Lower lobe of right lung (tissue), 2 donors: ENCODE measurements at regions not wholly inside any gene's neighbourhood (a gene's known extent, or its start where the extent isn't known, plus 50 kb on each side); places are given as distances from the start of the nearest gene placed in this dataset.

Experiments
- ATAC-seq, 2 donors: fragments of 200-7000 bp; cut with Tn5 transposase; one replicate each; pipeline ENCODE4 v1.9.1; 2020 to 2022; ENCODE audit warnings: mild to moderate bottlenecking in 2 of 2, moderate library complexity in 2 of 2
- DNase-seq: peaks from one replicate; pipeline ENCODE4 v3.0.0-alpha.2; 2020
- H3K27ac ChIP-seq: fragments of 200-600 bp; one replicate; pipeline ENCODE4 v1.8.0; 2022
- H3K27me3 ChIP-seq: fragments of 200-600 bp; one replicate; pipeline ENCODE4 v1.8.0; 2022; ENCODE audit warnings: low read depth
- H3K36me3 ChIP-seq: fragments of 200-600 bp; one replicate; pipeline ENCODE4 v1.8.0; 2022; ENCODE audit warnings: mild to moderate bottlenecking
- H3K4me1 ChIP-seq: fragments of 200-600 bp; one replicate; pipeline ENCODE4 v1.8.0; 2022
- H3K4me3 ChIP-seq: fragments of 200-600 bp; one replicate; pipeline ENCODE4 v1.8.0; 2022; ENCODE audit warnings: mild to moderate bottlenecking
- H3K9me3 ChIP-seq: fragments of 200-600 bp; one replicate; pipeline ENCODE4 v1.8.0; 2022
- intact Hi-C: fragments of 100-400 bp; cut with DNase I; formaldehyde crosslinking; loops from one replicate; pipeline ENCODE4 v1.11.0; 2022
- TF ChIP-seq, protein P1 (sequence below): fragments of 200-600 bp; IDR thresholded peaks from one replicate; pipeline ENCODE4 v1.8.0; 2022; ENCODE audit warnings: antibody characterized with exemption, mild to moderate bottlenecking
- donor health status: DM: no; HTN: yes; CAD: no; lungs with severe emphysema.

DNA sequence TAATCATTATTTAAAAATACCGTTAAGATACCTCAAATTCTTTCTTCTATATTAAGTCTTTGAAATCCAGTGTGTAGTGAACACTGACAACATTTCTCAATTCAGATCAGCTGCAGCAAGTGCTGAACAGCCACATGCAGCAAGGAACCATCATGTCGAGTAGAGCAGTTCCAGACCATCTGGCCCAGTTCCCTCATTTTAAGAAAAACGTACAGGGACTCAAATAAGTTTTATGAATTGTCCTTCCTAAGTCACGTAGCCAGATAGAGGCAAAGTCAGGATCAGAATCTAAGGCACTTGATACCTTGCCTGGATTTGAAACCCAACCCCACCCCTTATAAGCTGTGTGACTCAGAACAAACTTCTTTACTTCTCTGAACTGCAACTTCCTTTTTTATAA, 132.4 kb downstream of the PROX1 start:
- intact Hi-C loops, result no loop called here

DNA sequence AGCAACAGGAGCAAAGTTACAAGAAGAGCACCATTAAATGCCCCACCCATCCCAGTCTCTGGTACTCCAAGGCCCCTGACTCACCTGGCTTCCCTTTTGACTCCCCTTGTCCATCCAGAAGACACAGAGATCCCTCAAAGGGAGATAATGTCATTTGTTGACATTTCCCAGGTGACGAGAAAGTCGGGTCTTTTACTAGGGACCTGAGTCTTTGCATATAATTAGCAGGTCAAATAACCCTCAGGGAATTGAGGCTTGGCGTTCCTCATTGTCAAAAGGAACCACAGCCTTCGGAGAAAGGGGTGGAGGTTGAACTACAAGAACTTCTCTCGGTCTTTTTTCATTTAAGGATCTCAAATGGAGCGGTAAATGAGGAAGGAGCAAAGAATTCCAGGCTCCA, 133.2 kb downstream of the PROX1 start:
- DNase-seq (no peak), ATAC-seq (no peak)
- TF ChIP-seq, protein P1, sequence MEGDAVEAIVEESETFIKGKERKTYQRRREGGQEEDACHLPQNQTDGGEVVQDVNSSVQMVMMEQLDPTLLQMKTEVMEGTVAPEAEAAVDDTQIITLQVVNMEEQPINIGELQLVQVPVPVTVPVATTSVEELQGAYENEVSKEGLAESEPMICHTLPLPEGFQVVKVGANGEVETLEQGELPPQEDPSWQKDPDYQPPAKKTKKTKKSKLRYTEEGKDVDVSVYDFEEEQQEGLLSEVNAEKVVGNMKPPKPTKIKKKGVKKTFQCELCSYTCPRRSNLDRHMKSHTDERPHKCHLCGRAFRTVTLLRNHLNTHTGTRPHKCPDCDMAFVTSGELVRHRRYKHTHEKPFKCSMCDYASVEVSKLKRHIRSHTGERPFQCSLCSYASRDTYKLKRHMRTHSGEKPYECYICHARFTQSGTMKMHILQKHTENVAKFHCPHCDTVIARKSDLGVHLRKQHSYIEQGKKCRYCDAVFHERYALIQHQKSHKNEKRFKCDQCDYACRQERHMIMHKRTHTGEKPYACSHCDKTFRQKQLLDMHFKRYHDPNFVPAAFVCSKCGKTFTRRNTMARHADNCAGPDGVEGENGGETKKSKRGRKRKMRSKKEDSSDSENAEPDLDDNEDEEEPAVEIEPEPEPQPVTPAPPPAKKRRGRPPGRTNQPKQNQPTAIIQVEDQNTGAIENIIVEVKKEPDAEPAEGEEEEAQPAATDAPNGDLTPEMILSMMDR, result no peak
- Histone ChIP-seq H3K36me3 (no peaks in the 10 kb centered on the region), H3K4me3 (no peak overlapping the region), H3K4me1 (no peaks in the 10 kb centered on the region), H3K27ac (no peak overlapping the region), H3K9me3 (peaks cover 14% of the 10 kb centered on the region), H3K27me3 (no peaks in the 10 kb centered on the region)
- intact Hi-C loops, result no loop called here

More for the DNA sequence above, 132.4 kb downstream of the PROX1 start:
- no peak for DNase-seq
- Histone ChIP-seq H3K4me1 (no peaks in the 10 kb centered on the region), H3K27ac (no peak overlapping the region), H3K27me3 (no peaks in the 10 kb centered on the region), H3K9me3 (peaks cover 14% of the 10 kb centered on the region), H3K36me3 (no peaks in the 10 kb centered on the region), H3K4me3 (no peak overlapping the region)
- TF ChIP-seq, protein P1, result no peak
- ATAC-seq, result no peak

DNA sequence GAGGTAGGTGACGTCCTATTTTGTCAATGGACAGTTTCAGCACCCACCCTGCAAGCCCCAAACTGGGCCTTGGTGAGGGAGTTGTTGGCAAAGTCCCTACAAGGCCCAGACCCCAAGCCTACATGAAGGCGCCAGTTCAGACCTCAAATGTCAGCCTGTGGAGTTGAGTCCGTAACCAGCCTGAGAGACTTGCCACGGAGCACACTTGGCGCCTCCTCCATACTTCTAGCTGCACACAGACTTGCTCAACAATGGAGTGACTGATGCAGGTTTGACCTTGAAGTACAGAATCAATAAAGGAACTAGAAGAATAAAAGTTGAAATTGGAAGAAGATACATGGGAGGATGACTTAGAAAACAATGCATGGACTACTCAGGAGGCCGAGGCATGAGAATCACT, 134.3 kb downstream of the PROX1 start:
- Histone ChIP-seq H3K4me1 (no peaks in the 10 kb centered on the region), H3K27ac (no peak overlapping the region), H3K9me3 (peaks cover 14% of the 10 kb centered on the region), H3K36me3 (no peaks in the 10 kb centered on the region), H3K4me3 (no peak overlapping the region), H3K27me3 (no peaks in the 10 kb centered on the region)
- ATAC-seq (no peak), DNase-seq (no peak)
- intact Hi-C loops, result no loop called here
- TF ChIP-seq, protein P1, result no peak

DNA sequence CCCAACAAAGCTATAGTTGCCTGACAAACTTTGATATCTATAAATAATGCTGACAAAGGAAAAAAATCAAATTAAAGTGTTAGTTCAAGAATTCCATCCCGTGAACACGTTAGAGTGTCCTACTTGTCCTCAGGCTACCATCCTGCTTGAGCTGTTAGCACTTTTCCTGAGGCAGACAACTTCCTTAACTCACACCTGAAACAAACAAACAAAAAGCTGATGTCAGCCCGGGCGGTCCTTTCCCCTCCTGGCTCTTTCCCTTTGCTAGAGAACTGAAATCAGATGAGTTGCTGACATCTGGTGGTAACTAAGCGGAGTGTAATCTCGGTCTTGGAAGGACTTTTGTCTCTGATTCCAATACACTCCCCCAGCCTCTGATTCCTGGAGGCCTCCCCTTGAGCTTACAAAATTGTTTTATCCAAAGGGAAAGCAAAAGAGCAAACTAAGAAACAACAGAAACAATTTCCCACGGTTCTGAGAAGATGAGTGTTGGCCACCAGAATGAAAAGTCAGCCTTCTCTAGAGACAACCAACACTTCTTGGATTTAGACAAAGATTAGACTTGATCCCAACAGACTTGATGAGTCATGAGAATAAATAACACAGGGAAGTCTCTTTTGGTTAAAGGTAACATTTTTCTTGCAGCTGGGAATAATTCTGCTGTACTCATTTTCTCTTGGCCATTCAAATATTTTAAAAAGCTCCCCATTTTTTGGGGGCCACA, 135.4 kb downstream of the PROX1 start:
- intact Hi-C loops, result no loop called here
- no peak for DNase-seq
- Histone ChIP-seq H3K9me3 (peaks cover 2% of the 10 kb centered on the region), H3K36me3 (no peaks in the 10 kb centered on the region), H3K27ac (no peak overlapping the region), H3K27me3 (no peaks in the 10 kb centered on the region), H3K4me1 (no peaks in the 10 kb centered on the region), H3K4me3 (no peak overlapping the region)
- ATAC-seq, result peak; percentile 59 to 83
- TF ChIP-seq, protein P1, result peak; percentile 53

DNA sequence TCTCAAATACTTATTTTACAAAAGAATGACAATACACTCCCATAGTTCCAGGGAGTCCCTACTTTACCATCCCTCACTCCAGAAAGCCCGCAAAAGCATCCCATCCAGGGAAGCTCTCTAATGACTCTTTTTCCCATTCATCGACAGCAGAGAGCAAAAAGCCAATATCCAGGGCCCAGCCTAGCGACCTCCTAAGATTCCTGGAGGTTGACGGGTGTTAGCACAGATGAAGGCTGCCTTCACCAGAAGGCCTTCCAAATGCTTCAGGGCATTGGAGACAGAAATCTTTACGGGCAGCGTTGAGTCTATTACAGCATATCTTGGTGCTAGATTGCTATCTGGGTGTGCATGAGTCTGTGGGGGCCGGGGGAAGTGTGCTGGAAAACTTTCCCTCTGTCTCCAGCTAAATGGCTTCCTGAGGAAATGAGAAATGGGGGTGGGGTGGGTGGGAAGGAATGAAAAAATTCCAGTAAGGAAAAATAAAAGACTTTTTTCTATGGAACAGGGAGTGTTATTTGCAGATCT, 136.6 kb downstream of the PROX1 start:
- Histone ChIP-seq H3K4me1 (no peaks in the 10 kb centered on the region), H3K36me3 (no peaks in the 10 kb centered on the region), H3K9me3 (no peaks in the 10 kb centered on the region), H3K27ac (no peak overlapping the region), H3K27me3 (no peaks in the 10 kb centered on the region), H3K4me3 (no peak overlapping the region)
- no peak for ATAC-seq
- TF ChIP-seq, protein P1, result no peak
- no peak for DNase-seq
- intact Hi-C loops, result no loop called here
